HEK293T (cell line): ENCODE measurements at regions not wholly inside any gene's neighbourhood (a gene's known extent, or its start where the extent isn't known, plus 50 kb on each side); places are given as distances from the start of the nearest gene placed in this dataset.

Source experiments
- BHLHE40 ChIP-seq: fragments of 450-650 bp; IDR thresholded peaks from 2 replicates; pipeline ENCODE4 v1.6.1; 2016; ENCODE audit warnings: mild to moderate bottlenecking, moderate library complexity, borderline replicate concordance
- CTBP1 ChIP-seq: fragments of 450-650 bp; IDR thresholded peaks from 2 replicates; pipeline ENCODE4 v1.6.1; 2016; ENCODE audit warnings: borderline replicate concordance
- ELF4 ChIP-seq: fragments of 450-650 bp; IDR thresholded peaks from 2 replicates; pipeline ENCODE4 v1.6.1; 2017; ENCODE audit warnings: antibody characterized with exemption
- NFRKB ChIP-seq: fragments of 450-650 bp; IDR thresholded peaks from 2 replicates; pipeline ENCODE4 v1.6.1; 2016; ENCODE audit warnings: mild to moderate bottlenecking, moderate library complexity
- SP1 ChIP-seq: fragments of 450-650 bp; IDR thresholded peaks from 2 replicates; pipeline ENCODE4 v1.6.1; 2017
- TARDBP ChIP-seq: fragments of 450-650 bp; IDR thresholded peaks from 2 replicates; pipeline ENCODE4 v1.6.1; 2016
- ZNF384 ChIP-seq: fragments of 450-650 bp; IDR thresholded peaks from 2 replicates; pipeline ENCODE4 v1.6.1; 2016
- TF ChIP-seq, protein P1 (sequence below): fragments of 450-650 bp; IDR thresholded peaks from 2 replicates; pipeline ENCODE4 v1.6.1; 2016

DNA sequence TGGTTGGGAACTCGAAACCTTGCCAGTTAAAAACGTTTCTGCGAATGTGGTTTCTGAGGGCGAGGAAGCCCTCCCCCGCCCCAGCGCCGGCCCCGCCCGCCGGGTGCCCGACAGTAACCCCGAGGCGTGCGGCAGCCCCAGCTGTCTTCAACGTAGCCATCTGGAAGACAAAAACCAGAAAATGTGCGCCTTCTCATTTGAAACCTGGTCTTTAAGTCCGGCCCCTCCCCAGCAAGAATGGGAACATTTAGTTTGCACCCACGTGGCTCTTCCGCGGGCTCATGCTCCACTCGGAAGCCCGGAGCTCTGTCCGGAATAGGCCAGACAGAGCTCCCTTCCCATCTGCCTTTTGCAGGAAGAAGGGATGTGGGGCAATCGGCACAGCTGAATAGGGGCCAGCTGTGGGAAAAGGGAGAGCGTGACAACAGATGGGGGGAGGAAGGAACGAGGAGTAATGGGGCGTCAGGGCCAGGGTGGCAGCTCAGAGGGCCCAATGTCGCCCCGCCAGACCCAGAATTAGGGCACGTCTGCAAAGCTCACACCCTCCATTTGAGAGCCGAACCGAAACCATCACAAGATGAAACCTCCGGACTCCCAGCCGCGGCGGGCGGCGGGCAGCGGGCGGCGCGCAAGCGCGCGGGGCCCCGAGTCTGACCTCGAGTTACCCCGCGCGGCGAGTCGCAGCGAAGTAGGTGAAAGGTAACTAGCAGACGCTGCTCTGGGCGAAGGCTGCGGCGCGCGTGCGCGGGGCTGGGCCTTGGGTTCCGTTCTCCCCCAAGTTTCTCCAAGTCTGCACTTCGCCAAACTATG, 63.4 kb upstream of the ABCA1 start:
- no peak for TF ChIP-seq CTBP1
- no peak for TF ChIP-seq TARDBP
- TF ChIP-seq, protein P1, sequence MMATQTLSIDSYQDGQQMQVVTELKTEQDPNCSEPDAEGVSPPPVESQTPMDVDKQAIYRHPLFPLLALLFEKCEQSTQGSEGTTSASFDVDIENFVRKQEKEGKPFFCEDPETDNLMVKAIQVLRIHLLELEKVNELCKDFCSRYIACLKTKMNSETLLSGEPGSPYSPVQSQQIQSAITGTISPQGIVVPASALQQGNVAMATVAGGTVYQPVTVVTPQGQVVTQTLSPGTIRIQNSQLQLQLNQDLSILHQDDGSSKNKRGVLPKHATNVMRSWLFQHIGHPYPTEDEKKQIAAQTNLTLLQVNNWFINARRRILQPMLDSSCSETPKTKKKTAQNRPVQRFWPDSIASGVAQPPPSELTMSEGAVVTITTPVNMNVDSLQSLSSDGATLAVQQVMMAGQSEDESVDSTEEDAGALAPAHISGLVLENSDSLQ, result no peak
- TF ChIP-seq BHLHE40, result no peak
- TF ChIP-seq ELF4, result no peak
- TF ChIP-seq SP1, result no peak
- TF ChIP-seq ZNF384, result no peak
- no peak for TF ChIP-seq NFRKB
